Right lobe of liver (tissue), 6 donors: ENCODE measurements at regions not wholly inside any gene's neighbourhood (a gene's known extent, or its start where the extent isn't known, plus 50 kb on each side); places are given as distances from the start of the nearest gene placed in this dataset.
"Not testable (repeated sequence)": the region's sequence is repeated elsewhere in the genome, so short reads cannot be mapped to it uniquely, and the experiment has no call there.

Experiments
- ATAC-seq, 4 donors: fragments of 200-7000 bp; cut with Tn5 transposase; one replicate each; pipeline ENCODE4 v1.9.1; 2020; ENCODE audit warnings: mild to moderate bottlenecking in 4 of 4, moderate library complexity in 4 of 4
- DNase-seq, 3 donors: peaks; one replicate each; pipeline ENCODE4 v3.0.0-alpha.2; 2020
- H3K27ac ChIP-seq, 3 donors: fragments of 200-600 bp; one replicate each; pipeline ENCODE4 v1.8.0; 2022
- H3K27me3 ChIP-seq, 2 donors: fragments of 200-600 bp; one replicate each; pipeline ENCODE4 v1.8.0; 2022
- H3K36me3 ChIP-seq, 4 donors: fragments of 200-600 bp; sonication (generic) in 1 of 4; one replicate each; pipeline versions ENCODE4 v1.5.1 to v1.8.0; 2017 to 2022; ENCODE audit warnings: control low read depth in 1 of 4
- H3K4me1 ChIP-seq, 4 donors: fragments of 200-600 bp; sonication (generic) in 1 of 4; one replicate each; pipeline versions ENCODE4 v1.5.1 to v1.8.0; 2017 to 2022; ENCODE audit warnings: control low read depth in 1 of 4
- H3K4me3 ChIP-seq, 3 donors: fragments of 200-600 bp; one replicate each; pipeline ENCODE4 v1.8.0; 2022
- H3K9me3 ChIP-seq, 4 donors: fragments of 200-600 bp; sonication (generic) in 1 of 4; one replicate each; pipeline versions ENCODE4 v1.5.1 to v1.8.0; 2017 to 2022; ENCODE audit warnings: control low read depth in 1 of 4
- POLR2A ChIP-seq: fragments of 450-650 bp; IDR thresholded peaks from one replicate; pipeline ENCODE4 v1.6.1; 2017; ENCODE audit warnings: antibody characterized with exemption, mild to moderate bottlenecking
- WGBS: methylation state at CpG from one replicate; pipeline ENCODE4 v1.1.6; 2018; ENCODE audit warnings: low coverage, low lambda C conversion rate; ENCODE audit not compliant: insufficient coverage; ENCODE audit errors: missing lambda C conversion rate; 5-methylcytosine and 5-hydroxymethylcytosine counted together
- intact Hi-C, 2 donors: fragments of 100-400 bp; cut with DNase I; formaldehyde crosslinking; loops; one replicate each; pipeline versions ENCODE4 v1.11.2 to v1.14.1; 2022
- TF ChIP-seq, protein P1 (sequence below), 4 donors: fragments of 200-600 bp in 3 of 4; fragments of 450-650 bp in 1 of 4; IDR thresholded peaks; one replicate each; pipeline versions ENCODE4 v1.5.1 to v1.8.0; 2016 to 2022; ENCODE audit warnings: antibody characterized with exemption in 4 of 4, mild to moderate bottlenecking in 2 of 4
- donor health status: DM: no; HTN: yes; CAD: no.
- donor health status: DM: no; HTN: no; CAD: no.
- donor health status: DM: no; HTN: no; CAD: no.
- donor health status: DM: no; HTN: yes; CAD: no.
- donor health status: DM: no; HTN: yes; CAD: no.

DNA sequence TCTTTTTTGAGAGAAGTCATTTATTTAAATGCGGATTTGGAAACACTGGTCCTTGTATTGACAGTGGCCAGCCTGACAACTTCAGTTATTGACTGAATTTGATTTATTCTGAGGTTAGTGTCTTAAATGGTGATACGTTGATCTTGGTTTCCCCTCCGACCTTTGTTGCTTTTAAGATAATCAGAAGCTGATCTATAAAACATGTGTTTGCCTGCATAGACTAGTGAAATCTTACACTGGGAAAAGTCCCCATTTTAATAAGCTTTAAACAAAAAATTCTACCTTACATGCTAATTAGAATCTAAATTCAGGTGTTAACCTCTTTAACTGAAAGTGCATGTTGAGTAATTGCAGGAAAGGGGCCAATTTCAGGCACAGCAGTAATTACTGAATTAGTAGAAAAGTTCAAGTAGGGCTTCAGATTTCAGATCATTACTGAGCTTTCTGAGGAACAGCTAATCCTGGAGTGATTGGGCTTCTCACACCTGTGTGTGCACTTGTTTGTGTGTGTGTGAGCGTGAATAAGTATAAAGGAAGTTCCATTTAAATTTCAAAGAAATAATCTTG lies 221.4 kb downstream of the SOX2 start:
- Histone ChIP-seq H3K27ac (no peak overlapping the region), H3K4me1 (no peaks in the 10 kb centered on the region), H3K36me3 (no peaks in the 10 kb centered on the region), H3K27me3 (no peaks in the 10 kb centered on the region), H3K4me3 (no peak overlapping the region), H3K9me3 (no peaks in the 10 kb centered on the region)
- no peak for TF ChIP-seq POLR2A
- TF ChIP-seq, protein P1, sequence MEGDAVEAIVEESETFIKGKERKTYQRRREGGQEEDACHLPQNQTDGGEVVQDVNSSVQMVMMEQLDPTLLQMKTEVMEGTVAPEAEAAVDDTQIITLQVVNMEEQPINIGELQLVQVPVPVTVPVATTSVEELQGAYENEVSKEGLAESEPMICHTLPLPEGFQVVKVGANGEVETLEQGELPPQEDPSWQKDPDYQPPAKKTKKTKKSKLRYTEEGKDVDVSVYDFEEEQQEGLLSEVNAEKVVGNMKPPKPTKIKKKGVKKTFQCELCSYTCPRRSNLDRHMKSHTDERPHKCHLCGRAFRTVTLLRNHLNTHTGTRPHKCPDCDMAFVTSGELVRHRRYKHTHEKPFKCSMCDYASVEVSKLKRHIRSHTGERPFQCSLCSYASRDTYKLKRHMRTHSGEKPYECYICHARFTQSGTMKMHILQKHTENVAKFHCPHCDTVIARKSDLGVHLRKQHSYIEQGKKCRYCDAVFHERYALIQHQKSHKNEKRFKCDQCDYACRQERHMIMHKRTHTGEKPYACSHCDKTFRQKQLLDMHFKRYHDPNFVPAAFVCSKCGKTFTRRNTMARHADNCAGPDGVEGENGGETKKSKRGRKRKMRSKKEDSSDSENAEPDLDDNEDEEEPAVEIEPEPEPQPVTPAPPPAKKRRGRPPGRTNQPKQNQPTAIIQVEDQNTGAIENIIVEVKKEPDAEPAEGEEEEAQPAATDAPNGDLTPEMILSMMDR (IDR thresholded peaks at IDR 0.05): no peak
- DNase-seq (no peak), ATAC-seq (no peak)
- intact Hi-C loops: no loop called here
- 54% methylated on average over 4 of the region's 4 CpGs for WGBS

DNA sequence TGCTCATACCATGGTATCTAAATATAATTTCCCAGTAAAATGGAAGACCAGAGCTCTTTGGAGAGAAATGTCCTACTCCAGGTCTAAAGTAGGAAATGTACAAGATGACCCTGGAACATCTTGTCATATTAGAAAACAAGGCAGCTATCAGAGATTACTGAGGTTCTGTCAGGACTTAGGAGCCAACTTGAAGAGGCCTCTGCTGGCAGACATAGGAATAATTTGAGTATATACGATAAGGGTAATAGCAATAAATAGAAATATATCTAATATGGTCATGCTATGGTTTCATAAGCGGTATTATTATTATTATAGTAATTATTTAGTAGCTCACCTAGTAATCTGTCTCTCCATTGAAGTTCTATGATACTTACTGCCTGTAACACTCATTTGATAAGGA lies 224.2 kb downstream of the SOX2 start:
- H3K4me3 ChIP-seq: no peak overlapping the region
- ATAC-seq (no peak), DNase-seq (no peak)
- no peaks in the 10 kb centered on the region for H3K36me3 ChIP-seq
- TF ChIP-seq POLR2A: no peak
- TF ChIP-seq, protein P1 (IDR thresholded peaks at IDR 0.05): no peak
- H3K27me3 ChIP-seq: no peaks in the 10 kb centered on the region
- WGBS: 85% methylated on average over 2 of the region's 2 CpGs
- intact Hi-C loops: no loop called here
- H3K9me3 ChIP-seq: no peaks in the 10 kb centered on the region
- no peak overlapping the region for H3K27ac ChIP-seq
- no peaks in the 10 kb centered on the region for H3K4me1 ChIP-seq

DNA sequence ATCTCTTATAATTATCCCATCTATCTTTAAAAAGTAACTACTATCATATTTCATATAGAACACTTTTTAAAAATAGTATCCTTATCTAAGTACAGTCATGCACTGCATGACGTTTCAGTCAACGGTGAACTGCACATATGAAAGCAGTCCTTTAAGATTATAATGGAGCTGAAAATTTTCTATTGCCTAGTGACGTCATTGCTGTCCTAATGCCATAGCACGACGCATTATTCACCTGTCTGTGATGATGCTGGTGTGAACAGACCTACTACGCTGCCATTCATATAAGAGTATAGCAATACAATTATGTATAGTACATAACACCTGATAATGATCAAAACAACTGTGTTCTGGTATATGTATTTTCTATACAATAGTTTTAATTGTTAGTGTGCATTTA lies 225.0 kb downstream of the SOX2 start:
- Histone ChIP-seq H3K27me3 (no peaks in the 10 kb centered on the region), H3K4me1 (no peaks in the 10 kb centered on the region), H3K4me3 (no peak overlapping the region), H3K36me3 (no peaks in the 10 kb centered on the region), H3K9me3 (no peaks in the 10 kb centered on the region), H3K27ac (no peak overlapping the region)
- ATAC-seq (no peak), DNase-seq (no peak)
- TF ChIP-seq, protein P1 (IDR thresholded peaks at IDR 0.05): no peak
- no peak for TF ChIP-seq POLR2A
- intact Hi-C loops: no loop called here
- WGBS: 67% methylated on average over 6 of the region's 6 CpGs

DNA sequence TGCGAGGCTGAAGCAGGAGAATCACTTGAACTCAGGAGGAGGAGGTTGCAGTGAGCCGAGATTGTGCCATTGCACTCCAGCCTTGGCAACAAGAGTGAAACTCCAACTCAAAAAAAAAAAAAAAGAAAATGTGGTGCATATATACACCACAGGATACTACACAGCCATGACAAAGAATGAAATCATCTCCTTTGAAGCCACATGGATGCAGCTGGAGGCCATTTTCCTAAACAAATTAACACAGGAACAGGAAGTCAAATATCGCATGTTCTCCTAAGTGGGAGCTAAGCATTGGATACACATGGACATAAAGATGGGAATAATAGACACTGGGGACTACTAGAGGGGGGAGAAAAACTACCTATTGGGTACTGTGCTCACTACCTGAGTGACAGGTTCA lies 226.9 kb downstream of the SOX2 start:
- WGBS: 80% methylated on average over 1 of the region's 3 CpGs
- H3K36me3 ChIP-seq, H3K27me3 ChIP-seq, H3K27ac ChIP-seq, H3K4me3 ChIP-seq, H3K4me1 ChIP-seq, DNase-seq, ATAC-seq, H3K9me3 ChIP-seq, intact Hi-C loops: not testable (repeated sequence)

DNA sequence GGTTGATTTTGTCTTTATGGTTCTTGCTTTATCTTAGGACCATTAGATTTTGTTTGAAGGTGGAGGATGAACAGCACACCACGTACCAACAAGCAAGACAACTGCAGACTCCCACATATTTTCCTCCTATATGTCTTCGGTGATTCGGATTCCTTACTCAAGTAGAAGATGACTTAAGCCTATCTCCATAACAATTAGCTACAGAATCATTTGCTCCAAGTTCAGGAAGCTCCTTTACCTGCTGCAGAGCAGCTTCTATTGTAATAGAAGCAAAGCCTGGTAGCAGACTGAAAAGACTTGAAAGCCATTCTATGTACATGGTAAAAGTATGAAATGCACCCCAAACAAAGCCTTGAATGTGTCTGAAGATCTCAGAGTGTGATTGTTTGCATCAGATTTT lies 229.0 kb downstream of the SOX2 start:
- no peak for DNase-seq
- Histone ChIP-seq H3K36me3 (no peaks in the 10 kb centered on the region), H3K9me3 (no peaks in the 10 kb centered on the region), H3K4me1 (no peaks in the 10 kb centered on the region), H3K27me3 (no peaks in the 10 kb centered on the region), H3K4me3 (no peak overlapping the region), H3K27ac (no peak overlapping the region)
- TF ChIP-seq, protein P1 (IDR thresholded peaks at IDR 0.05): no peak
- TF ChIP-seq POLR2A: no peak
- 58% methylated on average over 3 of the region's 3 CpGs for WGBS
- intact Hi-C loops: no loop called here
- no peak for ATAC-seq
